ENCODE measurements at regions not wholly inside any gene's neighbourhood (a gene's known extent, or its start where the extent isn't known, plus 50 kb on each side); places are given as distances from the start of the nearest gene placed in this dataset.

- TF ChIP-seq GABPA (IDR thresholded peaks at IDR 0.05; ENCODE audit: low read depth) = no peak
- TF ChIP-seq REST (IDR thresholded peaks at IDR 0.05; ENCODE audit: insufficient replicate concordance, low read depth) = no peak
- no peak for TF ChIP-seq CTCF (IDR thresholded peaks at IDR 0.05; ENCODE audit: insufficient read depth, low read length)
- no peak for TF ChIP-seq SPI1 (IDR thresholded peaks at IDR 0.05; ENCODE audit: borderline replicate concordance, low read depth)
- TF ChIP-seq POLR2AphosphoS5 (IDR thresholded peaks at IDR 0.05; ENCODE audit: low read depth) = no peak
- H3K27me3 ChIP-seq (ENCODE audit: insufficient read depth, poor library complexity, severe bottlenecking) = peaks cover 2% of the 10 kb centered on the region
- H3K4me3 ChIP-seq (replicated peaks; ENCODE audit: insufficient read depth, low read length) = no peak overlapping the region
- H3K27ac ChIP-seq (replicated peaks) = no peak overlapping the region
- no peak for DNase-seq (ENCODE audit: low read depth in 1 of 2, low spot score in 1 of 2)
Observed at GRCh38 chr2:175817221-175817620, 184.8 kb downstream of the LNPK start.

GRCh38 chr2:175815537-175815936 lies 186.5 kb downstream of the LNPK start:
- no peaks in the 10 kb centered on the region for H3K27me3 ChIP-seq (ENCODE audit: insufficient read depth, poor library complexity, severe bottlenecking)
- no peak for DNase-seq (ENCODE audit: low read depth in 1 of 2, low spot score in 1 of 2)
- no peak for TF ChIP-seq CTCF (IDR thresholded peaks at IDR 0.05; ENCODE audit: insufficient read depth, low read length)
- TF ChIP-seq GABPA (IDR thresholded peaks at IDR 0.05; ENCODE audit: low read depth) = no peak
- TF ChIP-seq SPI1 (IDR thresholded peaks at IDR 0.05; ENCODE audit: borderline replicate concordance, low read depth) = no peak
- TF ChIP-seq REST (IDR thresholded peaks at IDR 0.05; ENCODE audit: insufficient replicate concordance, low read depth) = no peak
- no peak for TF ChIP-seq POLR2AphosphoS5 (IDR thresholded peaks at IDR 0.05; ENCODE audit: low read depth)
- no peak overlapping the region for H3K27ac ChIP-seq (replicated peaks)
- H3K4me3 ChIP-seq (replicated peaks; ENCODE audit: insufficient read depth, low read length) = no peak overlapping the region

GRCh38 chr2:175811971-175812370 lies 190.1 kb downstream of the LNPK start:
- no peak for DNase-seq (ENCODE audit: low read depth in 1 of 2, low spot score in 1 of 2)
- Histone ChIP-seq H3K4me3 (replicated peaks; ENCODE audit: insufficient read depth, low read length) (no peak overlapping the region), H3K27me3 (ENCODE audit: insufficient read depth, poor library complexity, severe bottlenecking) (no peaks in the 10 kb centered on the region), H3K27ac (replicated peaks) (no peak overlapping the region)
- TF ChIP-seq GABPA (IDR thresholded peaks at IDR 0.05; ENCODE audit: low read depth) (no peak), SPI1 (IDR thresholded peaks at IDR 0.05; ENCODE audit: borderline replicate concordance, low read depth) (no peak), REST (IDR thresholded peaks at IDR 0.05; ENCODE audit: insufficient replicate concordance, low read depth) (no peak), POLR2AphosphoS5 (IDR thresholded peaks at IDR 0.05; ENCODE audit: low read depth) (no peak), CTCF (IDR thresholded peaks at IDR 0.05; ENCODE audit: insufficient read depth, low read length) (no peak)

All from HL-60 (cell line).